HG03432 (cell line): ENCODE measurements at regions not wholly inside any gene's neighbourhood (a gene's known extent, or its start where the extent isn't known, plus 50 kb on each side); places are given as distances from the start of the nearest gene placed in this dataset.
"Not testable (repeated sequence)": the region's sequence is repeated elsewhere in the genome, so short reads cannot be mapped to it uniquely, and the experiment has no call there.

Source experiments
- ATAC-seq: cut with Tn5 transposase; IDR thresholded peaks from one replicate; pipeline ENCODE4 v1.9.1; 2021; ENCODE audit warnings: mild to moderate bottlenecking, moderate library complexity; ENCODE audit not compliant: unreplicated experiment

DNA sequence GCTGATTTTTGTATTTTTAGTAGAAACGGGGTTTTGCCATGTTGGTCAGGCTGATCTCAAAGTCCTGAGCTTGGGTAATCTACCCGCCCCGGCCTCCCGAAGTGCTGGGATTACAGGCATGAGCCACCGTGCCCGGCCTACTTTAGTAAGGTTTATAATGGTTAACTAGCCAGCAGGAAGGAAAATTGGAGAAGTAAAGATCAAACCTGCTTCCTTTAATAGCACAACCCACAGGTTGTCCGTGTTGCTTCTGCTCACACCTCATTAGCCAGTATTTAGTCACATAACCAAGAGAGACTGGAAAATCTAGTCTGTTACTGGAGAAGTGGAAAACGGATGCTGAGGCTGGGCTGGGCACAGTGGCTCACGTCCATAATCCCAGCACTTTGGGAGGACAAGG lies 51.9 kb upstream of the TBL1XR1 start:
- no peak for ATAC-seq

DNA sequence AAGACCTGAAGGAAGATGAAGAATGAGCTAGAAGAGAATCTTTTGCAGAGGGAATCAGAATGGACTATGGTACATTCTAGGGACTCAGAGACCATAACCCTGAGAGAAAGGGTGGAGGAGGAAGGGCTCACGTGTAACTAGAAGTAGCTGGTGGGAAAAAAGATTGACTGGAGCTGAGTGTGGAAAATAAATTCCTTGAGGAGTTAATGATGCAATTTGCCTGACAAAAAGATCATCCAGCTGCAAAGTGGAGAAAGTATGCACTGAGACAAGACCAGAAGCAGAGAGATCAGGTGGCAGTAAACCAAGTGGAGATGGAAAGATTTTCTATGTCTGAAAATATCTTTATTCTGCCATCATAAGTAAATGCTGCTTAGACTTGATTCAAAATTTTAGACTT lies 52.9 kb upstream of the TBL1XR1 start:
- ATAC-seq: no peak

DNA sequence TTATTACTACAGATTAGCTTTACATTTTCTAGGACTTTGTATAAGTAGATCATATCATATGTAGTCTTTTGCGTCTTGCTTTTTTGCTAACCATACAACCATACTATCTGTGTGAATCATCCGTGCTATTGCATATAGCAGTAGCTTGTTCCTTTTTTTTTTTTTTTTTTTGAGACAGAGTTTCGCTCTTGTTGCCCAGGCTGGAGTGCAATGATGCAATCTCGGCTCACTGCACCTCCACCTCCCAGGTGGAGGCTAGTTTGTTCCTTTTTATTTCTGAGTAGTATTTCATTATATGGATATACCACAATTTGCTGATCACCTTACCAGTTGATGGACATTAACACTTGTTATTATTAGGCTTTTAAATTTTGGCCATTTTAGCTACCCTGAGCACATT lies 54.5 kb upstream of the TBL1XR1 start:
- no peak for ATAC-seq

DNA sequence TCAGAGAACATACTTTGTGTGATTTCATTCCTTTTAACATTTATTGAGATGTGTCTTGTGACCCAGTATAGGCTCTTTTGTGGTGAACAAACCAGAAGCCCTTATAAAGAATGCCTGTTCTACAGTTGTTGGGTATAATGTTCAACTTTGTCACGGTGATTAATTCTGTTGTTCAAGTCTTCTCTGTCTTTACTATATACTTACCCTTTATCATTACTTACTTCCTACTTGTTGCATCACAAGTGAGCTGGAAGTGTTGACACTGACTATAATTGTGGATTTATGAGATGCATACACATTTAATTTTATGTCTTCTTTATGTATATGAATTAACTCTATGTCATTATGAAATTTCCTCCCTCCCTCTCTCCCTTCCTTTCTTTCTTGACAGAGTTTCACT lies 59.7 kb upstream of the TBL1XR1 start:
- no peak for ATAC-seq

DNA sequence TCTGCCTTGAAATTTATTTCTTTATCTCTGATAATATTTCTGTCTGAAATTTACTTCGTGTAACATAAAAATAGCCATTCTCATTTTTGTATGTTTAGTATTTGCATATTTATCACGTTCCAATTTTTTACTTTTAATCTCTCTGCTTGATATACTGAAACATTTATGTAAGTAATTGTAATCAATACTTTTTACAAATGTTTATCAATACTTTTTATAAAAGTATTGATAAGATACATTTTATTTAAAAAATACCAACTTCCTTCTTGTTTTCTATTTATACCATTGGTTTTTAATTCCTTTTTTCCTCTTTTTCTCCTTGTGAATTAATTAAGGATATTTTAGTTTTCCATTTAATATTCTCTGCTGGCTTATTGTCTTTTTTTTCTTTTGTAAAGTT lies 60.3 kb upstream of the TBL1XR1 start:
- ATAC-seq: no peak

DNA sequence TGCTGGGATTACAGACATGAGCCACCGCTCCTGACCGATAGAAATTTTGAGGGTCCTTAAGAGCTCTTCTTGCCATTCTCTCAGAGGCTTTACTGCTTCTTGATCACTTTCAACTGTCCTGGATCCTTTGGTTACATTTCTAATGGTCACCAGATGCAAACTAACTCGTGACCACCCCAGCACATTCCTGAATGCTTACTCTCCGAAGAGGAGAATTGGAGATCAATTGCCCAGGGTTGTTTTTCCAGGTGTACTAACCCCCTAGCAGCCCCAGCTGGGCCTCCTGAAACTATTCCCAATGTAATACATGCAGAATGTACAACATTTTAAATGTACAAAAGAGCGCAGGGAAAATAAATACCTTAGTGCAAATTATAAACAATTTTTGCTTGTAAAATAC lies 65.1 kb upstream of the TBL1XR1 start:
- ATAC-seq: no peak

DNA sequence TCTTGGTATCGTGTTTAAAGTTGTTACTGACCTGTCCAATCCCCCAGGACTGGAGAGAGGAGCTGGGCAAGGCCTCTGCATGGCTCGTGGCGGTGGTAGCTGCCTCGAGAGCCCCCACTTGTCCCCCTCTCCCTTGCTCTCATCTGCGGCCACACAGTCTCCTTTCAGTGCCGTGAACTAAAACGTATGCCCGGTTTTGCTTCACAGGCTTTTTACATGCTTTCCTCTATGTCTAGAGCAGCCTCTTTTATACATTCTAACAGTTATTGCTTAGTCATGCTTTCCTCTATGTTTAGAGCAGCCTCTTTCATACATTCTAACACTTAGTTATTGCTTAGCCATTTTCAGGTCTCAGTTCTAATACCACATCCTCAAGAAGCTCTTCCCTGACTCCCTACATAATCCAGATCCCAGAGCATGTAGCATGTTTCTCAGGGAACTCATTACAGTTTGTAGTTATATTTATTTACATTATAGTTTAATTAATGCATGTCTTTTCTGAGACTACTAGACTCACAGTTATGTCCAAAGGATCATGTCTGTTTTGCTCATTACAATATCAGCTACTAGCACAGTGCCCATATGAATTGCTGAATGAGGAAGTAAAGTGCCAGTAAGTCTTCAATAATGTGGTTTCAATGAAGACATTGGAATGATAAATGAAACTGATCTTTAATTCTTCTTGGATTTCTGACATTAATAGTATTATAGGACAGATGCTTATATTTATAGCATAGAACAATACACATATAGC lies 66.5 kb upstream of the TBL1XR1 start:
- ATAC-seq: peak; percentile 47

DNA sequence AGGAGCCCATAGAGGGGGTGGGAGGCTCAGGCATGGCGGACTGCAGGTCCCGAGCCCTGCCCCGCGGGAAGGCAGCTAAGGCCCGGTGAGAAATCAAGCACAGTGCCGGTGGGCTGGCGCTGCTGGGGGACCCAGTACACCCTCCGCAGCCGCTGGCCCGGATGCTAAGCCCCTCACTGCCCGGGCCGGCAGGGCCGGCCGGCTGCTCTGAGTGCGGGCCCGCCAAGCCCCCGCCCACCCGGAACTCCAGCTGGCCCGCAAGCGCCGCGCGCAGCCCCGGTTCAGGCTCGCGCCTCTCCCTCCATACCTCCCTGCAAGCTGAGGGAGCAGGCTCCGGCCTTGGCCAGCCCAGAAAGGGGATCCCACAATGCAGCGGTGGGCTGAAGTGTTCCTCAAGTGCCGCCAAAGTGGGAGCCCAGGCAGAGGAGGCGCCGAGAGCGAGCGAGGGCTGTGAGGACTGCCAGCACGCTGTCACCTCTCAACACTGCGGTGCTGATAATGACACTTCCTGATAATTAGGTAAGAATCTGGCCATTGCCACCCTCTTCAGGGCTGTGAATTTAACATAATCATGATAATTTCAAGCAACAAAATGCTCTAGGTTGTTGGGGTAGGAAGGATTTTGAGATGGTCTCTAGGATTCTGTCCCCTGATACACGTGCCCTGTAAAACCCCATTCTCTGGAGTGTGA lies 74.7 kb upstream of the TBL1XR1 start:
- ATAC-seq: not testable (repeated sequence)

DNA sequence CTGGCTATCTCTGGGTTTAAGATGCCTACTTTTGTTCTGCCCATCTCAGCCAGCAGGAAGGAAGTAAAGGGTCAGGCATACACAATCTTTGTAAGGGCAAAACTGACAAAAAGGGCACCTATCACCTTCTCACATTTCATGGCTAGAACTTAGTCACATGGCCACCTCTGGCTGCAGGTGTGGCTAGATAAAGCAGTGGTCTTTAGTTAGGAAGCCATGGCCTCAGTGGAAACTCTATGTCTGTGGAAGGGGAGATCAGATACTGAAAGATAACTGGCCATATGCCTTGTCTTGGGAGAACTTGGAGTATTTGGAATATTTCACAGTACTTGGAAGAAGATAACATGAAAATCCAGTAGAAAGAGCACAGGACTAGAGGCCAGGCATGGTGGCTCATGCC lies 80.7 kb upstream of the TBL1XR1 start:
- no peak for ATAC-seq

DNA sequence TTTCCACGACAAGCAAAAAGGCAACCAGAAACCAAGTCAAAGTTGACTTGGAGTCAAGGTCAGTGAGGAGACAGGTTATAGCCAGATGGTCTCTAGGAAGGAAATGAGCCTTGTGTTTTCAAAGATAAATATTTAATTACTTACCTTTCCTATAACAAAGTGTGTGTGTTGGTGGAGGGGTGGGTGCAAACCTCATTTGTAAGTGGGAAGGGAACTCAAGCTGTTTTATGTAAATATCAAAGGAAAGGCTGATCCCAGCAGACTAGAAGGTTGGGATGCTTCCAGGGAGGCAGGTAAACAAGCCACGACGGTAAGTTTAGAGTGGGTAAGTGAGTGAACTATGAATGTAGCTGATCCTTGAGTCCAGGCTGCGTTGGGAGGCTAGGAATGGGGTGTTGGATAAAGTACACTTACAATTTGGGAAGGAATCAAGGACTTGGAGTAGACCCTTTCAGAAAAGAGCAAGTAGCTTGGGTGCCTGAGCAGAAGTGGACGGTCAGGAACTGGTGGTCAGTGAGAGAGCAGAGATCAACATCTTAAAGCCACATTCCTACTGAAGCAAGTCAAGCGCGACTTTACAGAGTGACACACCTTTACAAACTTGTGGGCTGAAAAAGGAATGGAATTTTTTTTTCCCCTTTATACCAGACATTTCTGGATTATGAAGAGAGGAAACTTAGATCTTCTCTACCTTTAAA lies 82.0 kb upstream of the TBL1XR1 start:
- ATAC-seq: no peak

DNA sequence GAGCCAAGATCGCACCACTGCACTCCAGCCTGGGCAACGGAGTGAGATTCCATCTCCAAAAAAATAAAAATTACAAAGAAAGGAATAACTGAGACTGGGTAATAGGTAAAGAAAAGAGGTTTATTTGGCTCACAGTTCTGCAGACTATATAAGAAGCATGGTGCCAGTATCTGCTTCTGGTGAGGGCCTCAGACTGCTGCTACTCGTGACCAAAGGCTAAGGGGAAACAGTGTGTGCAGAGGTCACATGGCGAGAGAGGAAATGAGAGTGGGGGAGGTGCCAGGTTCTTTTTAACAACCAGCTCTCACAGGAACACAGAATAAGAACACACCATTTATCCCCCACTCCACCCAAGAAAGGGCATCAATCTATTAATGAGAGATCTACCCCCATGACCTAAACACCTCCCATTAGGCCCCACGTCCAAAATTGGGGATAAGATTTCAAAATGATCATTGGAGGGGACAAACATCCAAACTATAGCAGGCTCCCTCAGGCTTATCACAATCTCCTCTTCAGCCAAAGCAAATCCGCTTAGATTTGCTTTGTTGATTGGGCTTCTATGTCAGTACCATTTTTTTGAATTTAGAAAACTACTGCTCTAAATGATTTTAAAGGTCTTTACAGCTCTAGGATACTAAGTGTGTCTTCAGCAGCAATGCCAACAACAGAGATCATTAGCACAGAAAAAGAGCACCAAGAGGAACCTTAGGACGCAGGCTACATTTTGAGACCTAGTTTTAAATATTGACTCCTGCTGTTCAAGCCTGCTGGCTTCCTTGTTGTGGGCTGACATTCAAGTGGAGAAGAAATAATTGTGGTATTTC lies 84.2 kb upstream of the TBL1XR1 start:
- no peak for ATAC-seq

DNA sequence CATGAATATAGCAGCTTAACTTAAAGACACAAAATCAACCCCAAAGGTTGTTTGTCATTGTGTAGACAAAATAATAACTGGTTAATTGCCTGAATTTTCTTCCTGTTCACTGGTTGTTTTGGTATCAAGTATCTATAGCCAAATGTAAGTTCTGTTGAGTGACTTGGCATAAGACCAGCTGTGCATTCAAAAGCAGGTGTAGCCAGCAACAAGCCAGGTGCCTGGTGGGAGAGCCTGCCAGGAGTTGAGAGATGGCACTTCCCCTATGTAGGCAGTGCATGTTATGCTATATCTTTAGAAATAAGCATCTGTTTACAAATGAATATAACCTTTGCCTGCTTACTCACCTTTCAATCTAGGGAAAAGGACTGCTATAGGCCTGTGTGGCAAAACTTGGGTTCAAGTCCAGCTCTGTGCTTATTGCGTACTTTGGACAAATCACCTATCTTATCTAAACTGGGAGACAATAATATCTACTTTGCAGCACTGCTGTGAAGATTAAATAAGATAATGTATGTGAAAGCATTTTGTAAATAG lies 84.9 kb upstream of the TBL1XR1 start:
- no peak for ATAC-seq

DNA sequence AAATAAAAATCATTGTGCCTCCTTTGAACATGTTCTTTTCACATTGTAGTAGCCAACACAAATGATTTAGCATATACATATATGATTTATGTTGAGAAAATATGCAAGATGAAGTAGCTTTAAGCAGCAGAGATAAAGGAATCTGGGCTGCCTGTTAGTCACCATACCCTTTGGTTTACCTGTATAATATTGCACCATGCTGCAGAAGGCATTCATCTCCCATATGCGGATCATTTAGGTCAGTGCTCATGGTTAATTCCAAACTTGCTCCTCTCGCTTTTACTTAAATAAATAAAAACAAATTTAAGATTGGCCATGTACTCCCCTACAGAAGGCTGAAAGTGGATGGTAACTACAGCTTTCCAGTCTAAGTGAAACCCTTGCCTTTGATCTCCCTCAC lies 86.7 kb upstream of the TBL1XR1 start:
- no peak for ATAC-seq

DNA sequence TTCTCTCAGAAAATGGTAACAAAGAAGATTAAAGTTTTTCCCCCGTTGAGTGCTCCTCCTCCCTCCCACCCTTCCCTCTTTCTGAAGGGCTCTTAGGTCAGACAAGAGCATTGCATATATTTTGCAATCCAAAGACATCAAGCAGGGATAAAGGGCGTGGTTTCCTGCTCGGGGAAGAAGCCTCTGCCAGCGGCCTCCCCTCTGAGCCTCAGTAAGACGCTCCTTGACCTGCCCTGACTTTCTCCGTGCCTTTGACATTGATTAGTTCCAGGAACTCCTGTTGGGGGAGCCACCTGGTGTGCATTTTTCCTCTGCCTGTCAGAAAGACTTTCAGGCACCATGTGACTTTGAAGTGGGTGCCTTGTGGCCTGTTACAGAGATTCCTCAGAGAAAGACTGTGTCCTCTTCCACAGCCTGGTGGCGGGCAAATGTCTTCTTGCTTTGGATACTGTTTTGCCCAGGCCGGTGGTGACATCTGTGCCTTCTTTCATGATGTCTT lies 87.2 kb upstream of the TBL1XR1 start:
- no peak for ATAC-seq

DNA sequence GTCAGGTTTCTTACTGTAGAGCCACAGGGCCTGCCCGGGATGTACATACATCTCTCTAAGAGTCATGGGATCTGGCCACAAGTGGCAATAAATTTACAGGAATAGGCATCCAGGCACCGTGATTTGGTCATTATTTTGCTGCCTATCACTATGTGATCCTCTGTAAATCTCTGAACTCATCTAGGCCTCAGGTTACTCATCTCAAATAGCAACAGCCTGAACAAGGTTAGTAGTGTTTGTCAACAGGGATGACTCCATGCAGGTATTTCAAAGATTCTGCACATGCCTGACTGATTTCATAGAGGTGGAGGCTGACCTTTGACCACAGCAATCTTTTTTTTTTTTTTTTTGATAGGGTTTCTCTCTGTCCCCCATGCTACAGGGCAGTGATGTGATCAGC lies 88.8 kb upstream of the TBL1XR1 start:
- ATAC-seq: no peak

DNA sequence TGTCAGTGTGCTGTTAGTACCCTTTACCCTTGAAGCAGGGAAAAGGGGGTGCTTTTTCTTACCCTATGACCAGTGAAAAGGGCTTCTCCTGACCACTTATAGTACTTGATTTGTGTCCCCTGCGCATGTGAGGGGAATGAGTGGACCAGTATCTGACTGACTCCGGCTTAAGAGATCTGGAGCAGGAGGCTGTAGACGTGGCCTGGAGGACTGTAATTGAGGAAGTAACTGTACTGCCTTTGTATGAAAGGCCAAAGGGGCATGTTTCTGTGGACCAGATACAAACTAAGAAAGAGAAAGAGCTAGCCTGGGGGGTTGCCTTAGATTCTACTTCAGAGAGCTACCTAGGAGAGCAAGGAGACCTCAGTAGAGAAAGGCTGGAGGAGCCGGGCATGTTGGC lies 89.9 kb upstream of the TBL1XR1 start:
- no peak for ATAC-seq

DNA sequence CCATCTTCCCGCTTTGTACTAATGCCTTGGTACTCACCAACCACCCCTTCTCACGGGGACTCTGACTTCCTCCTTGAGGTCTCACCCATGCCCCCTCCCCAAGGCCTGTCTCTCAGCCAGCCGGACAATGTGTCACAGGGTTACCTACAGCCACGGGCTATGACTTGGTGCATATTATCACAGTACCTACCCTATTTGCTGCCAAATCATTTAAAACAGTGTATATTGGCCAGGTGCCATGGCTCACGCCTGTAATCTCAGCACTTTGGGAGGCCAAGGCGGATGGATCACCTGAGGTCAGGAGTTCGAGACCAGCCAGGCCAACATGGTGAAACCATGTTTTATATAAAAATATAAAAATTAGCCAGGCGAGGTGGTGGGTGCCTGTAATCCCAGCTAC lies 93.4 kb upstream of the TBL1XR1 start:
- ATAC-seq: no peak

DNA sequence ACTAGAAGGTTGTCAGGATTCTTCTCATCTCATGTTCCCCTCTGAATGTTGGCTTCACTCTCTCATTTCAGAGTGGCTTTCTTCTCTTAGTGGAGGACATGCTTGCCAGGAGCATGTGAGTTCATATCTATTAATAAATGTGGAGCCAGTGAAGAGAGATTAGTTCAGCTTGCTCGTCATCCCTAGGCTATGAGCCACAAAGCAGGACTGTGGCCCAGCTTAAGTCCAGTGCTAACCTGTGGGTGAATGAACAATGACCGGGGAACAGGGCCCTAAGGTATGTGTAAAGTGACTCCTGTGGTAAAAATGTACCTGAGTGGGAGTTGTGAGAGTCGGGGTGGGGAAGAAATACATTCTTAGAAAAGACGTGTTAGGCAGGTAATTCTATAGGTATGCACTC lies 96.9 kb upstream of the TBL1XR1 start:
- ATAC-seq: no peak

DNA sequence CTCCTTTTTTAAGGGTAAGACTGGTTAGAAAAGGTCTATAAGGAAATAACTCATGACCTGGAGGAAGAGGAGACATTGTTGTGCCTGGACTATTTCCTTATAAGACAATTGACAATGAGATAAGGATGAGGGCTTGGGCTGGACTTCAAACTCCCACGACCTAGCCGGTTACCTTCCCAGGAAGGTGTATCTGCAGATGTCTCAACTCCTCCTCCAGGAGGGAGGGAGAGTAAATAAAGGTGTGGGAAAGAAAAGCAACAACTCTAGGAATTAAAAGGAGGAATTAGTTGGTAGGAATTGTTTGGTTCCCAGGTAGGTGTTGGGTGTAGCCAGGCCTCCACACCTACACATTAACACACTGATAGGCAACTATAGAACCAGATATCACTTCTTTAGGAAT lies 97.8 kb upstream of the TBL1XR1 start:
- ATAC-seq: no peak

DNA sequence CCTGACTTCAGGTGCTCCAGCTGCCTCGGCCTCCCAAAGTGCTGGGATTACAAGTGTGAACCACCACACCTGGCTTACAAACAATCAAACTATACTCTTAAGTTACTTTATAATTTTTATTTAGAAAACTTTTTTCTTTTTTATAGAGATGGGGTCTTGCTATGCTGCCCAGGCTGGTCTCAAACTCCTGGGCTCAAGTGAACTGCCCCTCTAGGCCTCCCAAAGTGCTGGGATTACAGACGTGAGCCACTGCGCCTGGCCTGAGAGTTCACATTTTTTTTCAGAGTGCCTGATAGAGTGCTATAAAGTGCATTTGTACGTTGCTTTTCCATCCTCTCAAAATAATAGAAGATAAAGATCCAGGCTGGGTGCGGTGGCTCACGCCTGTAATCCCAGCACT lies 102.0 kb upstream of the TBL1XR1 start:
- no peak for ATAC-seq
